ENCODE measurements at regions not wholly inside any gene's neighbourhood (a gene's known extent, or its start where the extent isn't known, plus 50 kb on each side); places are given as distances from the start of the nearest gene placed in this dataset.

- Histone ChIP-seq H3K4me2 (ENCODE audit: insufficient read depth, low read length) (no peak overlapping the region), H3K79me2 (ENCODE audit: control insufficient read depth, insufficient read depth, low read length) (no peaks in the 10 kb centered on the region), H3K9me1 (replicated peaks; ENCODE audit: control insufficient read depth, extremely low read depth, insufficient read depth, low read length) (no peaks in the 10 kb centered on the region), H3K9me3 (replicated peaks; ENCODE audit: control insufficient read depth, insufficient read depth, low read length) (peaks cover 2% of the 10 kb centered on the region), H3K4me1 (ENCODE audit: control insufficient read depth, extremely low read depth, insufficient read depth, low read length) (no peaks in the 10 kb centered on the region), H4K20me1 (replicated peaks; ENCODE audit: control insufficient read depth, extremely low read depth, insufficient read depth, low read length) (no peaks in the 10 kb centered on the region), H3K27me3 (ENCODE audit: control insufficient read depth in 2 of 2, insufficient read depth in 2 of 2, low read length in 2 of 2) (no peaks in the 10 kb centered on the region), H3K9ac (replicated peaks; ENCODE audit: extremely low read depth, insufficient read depth, low read length) (no peak overlapping the region), H3K36me3 (ENCODE audit: control insufficient read depth in 2 of 2, extremely low read depth in 1 of 2, insufficient read depth in 2 of 2, low read length in 2 of 2) (no peaks in the 10 kb centered on the region), H3K4me3 (replicated peaks in 1 of 3; ENCODE audit: insufficient read depth in 1 of 3, low read depth in 1 of 3, low read length in 3 of 3) (no peak overlapping the region), H3K27ac (ENCODE audit: insufficient read depth, low read depth, low read length) (no peak overlapping the region), H2AFZ (ENCODE audit: low read depth, low read length) (no peak overlapping the region)
- DNase-seq (ENCODE audit: low read depth, low spot score) (no peak), FAIRE-seq (no peak)
- intact Hi-C loops (cut with micrococcal nuclease) = no loop called here
- TF ChIP-seq GATA2 (IDR thresholded peaks at IDR 0.05; ENCODE audit: insufficient read depth, insufficient read length, low read depth, low read length) = no peak
- TF ChIP-seq POLR2AphosphoS5 (IDR thresholded peaks at IDR 0.05; ENCODE audit: insufficient read depth, low read depth, low read length) = no peak
- TF ChIP-seq MYC (IDR thresholded peaks at IDR 0.05; ENCODE audit: low read depth, low read length) = no peak
- TF ChIP-seq POLR2A (IDR thresholded peaks at IDR 0.05; ENCODE audit: low read depth, low read length) = no peak
- TF ChIP-seq JUN (IDR thresholded peaks at IDR 0.05; ENCODE audit: borderline replicate concordance, insufficient read depth, insufficient read length, low read depth) = no peak
- no peak for TF ChIP-seq EZH2 (IDR thresholded peaks at IDR 0.05; ENCODE audit: borderline replicate concordance, low read depth, low read length, severe bottlenecking)
- no peak for TF ChIP-seq MAX (IDR thresholded peaks at IDR 0.05; ENCODE audit: insufficient read depth, insufficient read length)
- no peak for TF ChIP-seq CTCF (IDR thresholded peaks at IDR 0.05; ENCODE audit: extremely low read depth in 1 of 2, insufficient read depth in 1 of 2, low read depth in 1 of 2, low read length in 2 of 2)
- CTCF ChIA-PET = no interaction called here
- POLR2A ChIA-PET = interaction anchor here (0.6 kb wide), 1 partner anchor 1190 kb away, joined by 7 read pairs; no protein-coding TSS in a partner anchor
- dilution Hi-C loops (cut with MboI; ENCODE audit: extremely low pct_ligation_motif_present, low sequenced_read_pairs) = no loop called here
- no TSS peak for BruUV-seq (replicated peaks)
Observed at GRCh38 chr5:174413567-174414314, 310.6 kb upstream of the MSX2 start.
